Skin of body (tissue), 2 donors: ENCODE measurements at regions not wholly inside any gene's neighbourhood (a gene's known extent, or its start where the extent isn't known, plus 50 kb on each side); places are given as distances from the start of the nearest gene placed in this dataset. TPM values are rescaled to one million over a fixed set of nuclear protein-coding genes. Genes with fewer than 3 reads are reported as not detected.

Experiments
- DNase-seq: peaks from one replicate; lab custom pipeline; 2025; lab: John Stamatoyannopoulos, UW
- small RNA-seq: library from RNA; depleted of rRNA; stranded (forward); fragments of <200 nt; gene quantifications from one replicate; pipeline ENCODE3, GENCODE V24; 2014; ENCODE audit warnings: low replicate concordance

- DNase-seq, result no peak
These were observed 120.7 kb upstream of the ADGRL3 start for GRCh38 chr4:61079427-61079826.

- no peak for DNase-seq
These were observed 120.2 kb upstream of the ADGRL3 start for GRCh38 chr4:61079976-61080375.

- DNase-seq, result no peak
These were observed 114.6 kb upstream of the ADGRL3 start for GRCh38 chr4:61085534-61085933.

GRCh38 chr4:61086357-61086756, 113.8 kb upstream of the ADGRL3 start:
- DNase-seq, result no peak

DNA sequence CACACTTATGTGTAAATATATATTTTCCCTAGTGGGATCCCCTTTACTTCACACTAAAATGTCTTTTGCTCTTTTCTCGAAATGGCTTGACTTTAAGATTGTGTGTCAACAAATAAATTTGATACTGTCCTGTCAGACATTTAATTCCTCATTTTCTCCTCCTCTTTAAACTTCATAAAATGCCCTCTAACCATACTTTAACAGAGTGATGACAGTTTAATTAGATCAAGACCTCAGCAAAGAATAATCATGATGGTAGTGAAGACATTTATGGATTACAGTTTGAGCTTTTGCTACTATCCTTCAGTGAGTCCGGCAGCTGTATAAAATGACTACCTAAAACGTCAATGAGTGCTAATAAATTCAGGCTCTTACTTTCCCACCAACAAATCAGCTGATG, 113.1 kb upstream of the ADGRL3 start:
- DNase-seq, result no peak

DNA sequence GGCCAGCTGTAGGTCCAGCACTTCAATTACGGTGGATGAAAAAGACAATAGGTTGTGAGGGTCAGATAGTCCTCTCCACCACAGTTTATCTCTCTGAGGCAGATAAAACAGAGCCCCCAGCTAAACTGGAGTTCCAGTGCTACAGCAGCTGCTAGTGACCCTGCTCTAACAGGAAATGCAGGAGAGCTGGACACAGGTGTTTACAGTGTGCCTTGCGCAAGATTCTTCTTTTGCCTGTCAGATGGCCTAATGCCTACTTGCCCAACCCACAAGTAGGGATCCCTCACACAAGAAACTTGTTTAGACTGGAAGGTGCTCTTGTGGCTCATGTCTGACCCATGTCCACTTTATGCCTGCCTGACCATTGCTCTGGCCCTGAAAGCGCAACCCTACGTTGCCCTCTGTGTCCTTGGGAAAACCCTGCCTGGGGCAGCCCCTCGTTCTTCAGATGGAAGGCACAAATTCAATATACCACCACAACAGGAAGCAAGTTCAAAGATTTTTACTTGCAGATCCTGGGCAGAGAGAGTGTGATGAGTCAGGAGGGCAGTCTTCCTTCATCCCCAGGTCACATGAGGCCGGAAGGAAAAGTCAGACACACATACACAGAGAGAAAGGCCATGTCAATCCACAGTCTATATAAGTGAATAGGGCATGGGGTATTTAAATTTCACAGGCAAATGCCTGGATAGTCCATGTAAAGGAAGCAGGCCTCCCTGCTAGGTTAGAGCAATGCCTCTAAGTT, 105.1 kb upstream of the ADGRL3 start:
- no peak for DNase-seq

- DNase-seq, result no peak
These were observed 71.4 kb upstream of the ADGRL3 start for GRCh38 chr4:61128682-61129081.

- no peak for DNase-seq
These were observed 70.2 kb upstream of the ADGRL3 start for GRCh38 chr4:61129971-61130370.

DNA sequence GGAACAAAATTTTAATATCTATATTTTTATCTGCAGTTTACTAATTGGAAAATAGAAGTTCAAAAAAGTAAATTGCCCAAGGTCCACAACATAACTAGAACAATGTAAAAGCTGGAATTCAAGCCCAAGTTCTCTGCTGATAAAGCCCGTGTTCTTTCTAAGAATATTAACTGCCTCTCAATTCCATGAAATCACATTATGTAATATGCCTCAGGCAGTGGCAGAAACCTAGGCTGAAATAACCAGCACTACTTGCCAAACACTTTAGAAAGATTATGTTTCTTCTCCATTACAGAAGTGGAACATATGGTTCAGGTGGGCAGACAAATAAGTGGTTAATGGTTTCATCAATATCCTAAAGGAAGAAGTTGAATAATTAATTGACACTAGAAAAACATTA, 56.7 kb upstream of the ADGRL3 start:
- DNase-seq, result no peak

DNA sequence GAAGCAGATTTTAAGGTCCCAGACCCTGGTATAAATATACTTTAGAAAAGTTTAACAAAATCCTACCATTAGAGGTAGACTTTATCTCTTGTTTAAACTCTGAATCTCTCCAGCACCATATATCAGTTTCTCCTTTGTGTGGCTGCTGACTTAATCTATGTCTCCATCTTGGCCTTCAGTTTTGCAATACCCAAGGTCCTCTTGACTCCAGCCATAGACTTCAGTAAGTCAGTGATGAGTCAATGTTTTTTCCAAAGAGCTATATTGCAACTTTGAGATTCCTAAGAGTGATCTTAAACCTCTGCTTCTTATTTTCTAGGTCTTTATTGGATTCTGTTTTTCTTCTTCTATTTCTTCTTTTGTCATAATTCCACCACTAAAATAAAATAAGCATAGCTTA, 50.8 kb upstream of the ADGRL3 start:
- DNase-seq, result no peak

Small RNA genes lying in the stretch of these regions (small RNA-seq; reads per million reads assigned to genes)
- gene MIR548AG1 (not detected), gene RF00019 (not detected), gene RNU6-1325P (not detected)
